Peyer's patch (tissue), 4 donors: ENCODE measurements at regions not wholly inside any gene's neighbourhood (a gene's known extent, or its start where the extent isn't known, plus 50 kb on each side); places are given as distances from the start of the nearest gene placed in this dataset.
A peak's percentile ranks its signal among the peaks of the same experiment; 100 is the strongest.

Experiments used
- DNase-seq, 3 donors: peaks; one replicate each; pipeline ENCODE4 v3.0.0-alpha.2; 2017 to 2019
- H3K27ac ChIP-seq, 4 donors: fragments of 200-600 bp; sonication (generic); one replicate each; pipeline ENCODE4 v1.5.1; 2016 to 2019
- H3K27me3 ChIP-seq, 2 donors: fragments of 200-600 bp; sonication (generic); one replicate each; pipeline ENCODE4 v1.5.1; 2019
- H3K36me3 ChIP-seq, 3 donors: fragments of 200-600 bp; sonication (generic); one replicate each; pipeline ENCODE4 v1.5.1; 2016 to 2019
- H3K4me1 ChIP-seq, 4 donors: fragments of 200-600 bp; sonication (generic); one replicate each; pipeline ENCODE4 v1.5.1; 2016 to 2019
- H3K4me3 ChIP-seq, 4 donors: fragments of 200-600 bp; sonication (generic); 1 replicate in 3 of 4; 2 replicates in 1 of 4; pipeline ENCODE4 v1.5.1; 2016 to 2019; ENCODE audit warnings: mild to moderate bottlenecking in 1 of 4
- H3K9me3 ChIP-seq, 4 donors: fragments of 200-600 bp; sonication (generic); one replicate each; pipeline ENCODE4 v1.5.1; 2016 to 2019; ENCODE audit warnings: mild to moderate bottlenecking in 1 of 4
- POLR2A ChIP-seq, 2 donors: fragments of 450-650 bp; IDR thresholded peaks; one replicate each; pipeline ENCODE4 v1.5.1; 2017; ENCODE audit warnings: antibody characterized with exemption in 2 of 2, mild to moderate bottlenecking in 2 of 2, moderate library complexity in 2 of 2
- TF ChIP-seq, protein P1 (sequence below), 6 experiments: fragments of 450-650 bp in 4 of 6; fragments of 200-600 bp in 2 of 6; sonication (generic) in 1 of 6; IDR thresholded peaks; one replicate each; pipeline ENCODE4 v1.5.1; 2017 to 2019; ENCODE audit warnings: antibody characterized with exemption in 6 of 6, mild to moderate bottlenecking in 3 of 6, moderate library complexity in 1 of 6

GRCh38 chr3:132254076-132254755 is 63.0 kb upstream of the ACP3 start:
- Histone ChIP-seq H3K9me3 (no peaks in the 10 kb centered on the region), H3K4me1 (no peaks in the 10 kb centered on the region), H3K27ac (no peak overlapping the region), H3K27me3 (no peaks in the 10 kb centered on the region), H3K36me3 (no peaks in the 10 kb centered on the region), H3K4me3 (no peak overlapping the region)
- DNase-seq, result no peak
- TF ChIP-seq, protein P1, sequence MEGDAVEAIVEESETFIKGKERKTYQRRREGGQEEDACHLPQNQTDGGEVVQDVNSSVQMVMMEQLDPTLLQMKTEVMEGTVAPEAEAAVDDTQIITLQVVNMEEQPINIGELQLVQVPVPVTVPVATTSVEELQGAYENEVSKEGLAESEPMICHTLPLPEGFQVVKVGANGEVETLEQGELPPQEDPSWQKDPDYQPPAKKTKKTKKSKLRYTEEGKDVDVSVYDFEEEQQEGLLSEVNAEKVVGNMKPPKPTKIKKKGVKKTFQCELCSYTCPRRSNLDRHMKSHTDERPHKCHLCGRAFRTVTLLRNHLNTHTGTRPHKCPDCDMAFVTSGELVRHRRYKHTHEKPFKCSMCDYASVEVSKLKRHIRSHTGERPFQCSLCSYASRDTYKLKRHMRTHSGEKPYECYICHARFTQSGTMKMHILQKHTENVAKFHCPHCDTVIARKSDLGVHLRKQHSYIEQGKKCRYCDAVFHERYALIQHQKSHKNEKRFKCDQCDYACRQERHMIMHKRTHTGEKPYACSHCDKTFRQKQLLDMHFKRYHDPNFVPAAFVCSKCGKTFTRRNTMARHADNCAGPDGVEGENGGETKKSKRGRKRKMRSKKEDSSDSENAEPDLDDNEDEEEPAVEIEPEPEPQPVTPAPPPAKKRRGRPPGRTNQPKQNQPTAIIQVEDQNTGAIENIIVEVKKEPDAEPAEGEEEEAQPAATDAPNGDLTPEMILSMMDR (IDR thresholded peaks at IDR 0.05), result no peak
- TF ChIP-seq POLR2A (IDR thresholded peaks at IDR 0.05), result no peak

- no peak for DNase-seq
- H3K4me3 ChIP-seq, result no peak overlapping the region
- no peaks in the 10 kb centered on the region for H3K9me3 ChIP-seq
- no peaks in the 10 kb centered on the region for H3K36me3 ChIP-seq
- H3K27ac ChIP-seq, result no peak overlapping the region
- H3K27me3 ChIP-seq, result no peaks in the 10 kb centered on the region
- H3K4me1 ChIP-seq, result no peaks in the 10 kb centered on the region
- TF ChIP-seq, protein P1 (IDR thresholded peaks at IDR 0.05), result no peak
- TF ChIP-seq POLR2A (IDR thresholded peaks at IDR 0.05), result no peak
Measured at GRCh38 chr3:132255041-132255745, 62.0 kb upstream of the ACP3 start.

- H3K27me3 ChIP-seq, result no peaks in the 10 kb centered on the region
- H3K4me3 ChIP-seq, result no peak overlapping the region
- no peaks in the 10 kb centered on the region for H3K36me3 ChIP-seq
- H3K4me1 ChIP-seq, result no peaks in the 10 kb centered on the region
- no peaks in the 10 kb centered on the region for H3K9me3 ChIP-seq
- no peak for DNase-seq
- TF ChIP-seq, protein P1 (IDR thresholded peaks at IDR 0.05), result peak in 3 of 6 experiments; percentile 53 to 64 (median 60)
- TF ChIP-seq POLR2A (IDR thresholded peaks at IDR 0.05), result no peak
- no peak overlapping the region for H3K27ac ChIP-seq
Measured at GRCh38 chr3:132256989-132257388, 60.2 kb upstream of the ACP3 start.

GRCh38 chr3:132261506-132261905 is 55.7 kb upstream of the ACP3 start:
- Histone ChIP-seq H3K4me1 (no peaks in the 10 kb centered on the region), H3K27me3 (no peaks in the 10 kb centered on the region), H3K9me3 (no peaks in the 10 kb centered on the region), H3K36me3 (no peaks in the 10 kb centered on the region), H3K27ac (no peak overlapping the region), H3K4me3 (no peak overlapping the region)
- no peak for DNase-seq
- TF ChIP-seq, protein P1 (IDR thresholded peaks at IDR 0.05), result no peak
- no peak for TF ChIP-seq POLR2A (IDR thresholded peaks at IDR 0.05)

- no peaks in the 10 kb centered on the region for H3K27me3 ChIP-seq
- no peak for TF ChIP-seq POLR2A (IDR thresholded peaks at IDR 0.05)
- TF ChIP-seq, protein P1 (IDR thresholded peaks at IDR 0.05), result no peak
- H3K9me3 ChIP-seq, result no peaks in the 10 kb centered on the region
- H3K4me1 ChIP-seq, result no peaks in the 10 kb centered on the region
- H3K27ac ChIP-seq, result no peak overlapping the region
- DNase-seq, result no peak
- no peak overlapping the region for H3K4me3 ChIP-seq
- no peaks in the 10 kb centered on the region for H3K36me3 ChIP-seq
Measured at GRCh38 chr3:132262305-132262704, 54.9 kb upstream of the ACP3 start.
